Skeletal muscle cell (primary cell): ENCODE measurements at regions not wholly inside any gene's neighbourhood (a gene's known extent, or its start where the extent isn't known, plus 50 kb on each side); places are given as distances from the start of the nearest gene placed in this dataset.

ENCODE experiments used
- DNase-seq: peaks from one replicate; pipeline ENCODE4 v3.0.0-alpha.2; 2010; ENCODE audit warnings: low read depth
- H3K4me3 ChIP-seq: 2 replicates; pipeline ENCODE4 v1.5.1; 2011; ENCODE audit warnings: low read depth, mild to moderate bottlenecking, control low read depth, low read length, moderate library complexity

DNA sequence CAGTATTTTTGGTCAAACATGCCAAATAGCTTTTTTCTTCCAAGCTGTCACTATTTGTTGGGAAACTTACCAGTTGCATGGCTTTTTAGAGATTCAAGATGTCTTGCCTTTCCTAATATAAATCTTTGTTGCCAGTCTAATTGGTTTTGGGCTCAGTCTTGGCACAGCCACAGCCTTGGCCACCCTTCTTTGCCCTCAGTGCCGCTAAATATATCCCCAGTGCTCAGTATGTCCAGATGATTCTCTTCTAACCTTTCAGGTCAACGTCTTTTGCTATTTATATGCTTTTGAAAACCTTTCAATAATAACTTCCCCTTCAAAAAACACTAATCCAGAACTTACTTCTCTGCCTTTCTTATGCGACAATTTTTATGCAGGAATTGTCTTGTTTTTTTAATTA, 483.1 kb upstream of the ZFHX3 start:
- DNase-seq = no peak
- H3K4me3 ChIP-seq = no peak overlapping the region

DNA sequence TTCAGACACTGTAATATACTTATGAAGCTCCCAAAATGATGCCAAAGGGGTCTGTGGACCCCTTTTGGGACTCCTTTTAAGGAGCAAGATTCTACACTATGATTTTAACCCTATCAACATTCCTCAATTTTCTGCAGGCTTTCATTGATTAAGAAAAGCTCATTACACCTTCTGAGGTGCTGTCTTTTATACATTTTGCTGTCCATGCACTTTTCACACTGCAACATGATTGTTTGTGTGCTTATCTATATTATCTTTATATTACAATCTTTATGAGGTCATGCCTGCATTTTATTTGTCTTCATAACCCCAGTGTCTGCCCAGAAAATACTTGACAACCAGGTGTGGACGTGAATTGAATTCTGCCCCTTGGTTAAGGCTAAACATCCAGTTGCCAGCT, 482.6 kb upstream of the ZFHX3 start:
- DNase-seq = no peak

DNA sequence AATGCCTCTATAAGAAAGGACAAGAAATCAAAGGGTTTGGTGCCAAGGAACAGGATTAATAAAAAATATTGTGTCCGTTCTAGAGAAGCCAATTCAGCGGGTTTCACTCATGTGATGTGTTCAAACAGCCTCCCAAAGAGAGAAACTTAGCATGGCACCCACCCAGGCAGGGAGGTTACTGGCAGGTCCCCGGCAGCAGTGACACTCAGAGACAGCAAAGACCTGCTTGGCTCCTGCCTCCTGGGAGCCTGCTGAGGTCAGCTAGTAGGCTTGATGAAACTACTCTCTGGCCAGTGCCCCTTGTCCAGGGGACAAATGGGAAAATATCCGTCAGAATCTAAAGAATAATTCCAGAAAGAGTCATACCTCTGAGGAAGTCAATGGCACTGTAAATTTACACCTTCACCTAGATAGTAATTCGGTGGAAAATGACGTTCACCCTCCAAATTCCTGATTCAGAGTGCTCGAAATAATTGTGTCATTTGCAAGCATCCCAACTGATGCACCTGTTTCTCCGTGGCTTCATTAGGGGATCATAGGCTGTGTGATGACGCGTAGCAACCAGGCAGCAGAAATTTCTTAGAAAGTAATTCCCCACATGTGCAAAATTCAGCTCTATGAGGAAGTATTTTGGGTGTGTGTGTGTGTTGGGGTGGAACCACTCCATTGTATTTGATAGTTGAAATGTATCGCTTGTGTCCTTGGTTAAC, 481.5 kb upstream of the ZFHX3 start:
- no peak for DNase-seq
- H3K4me3 ChIP-seq = no peak overlapping the region

More for the DNA sequence above, 482.6 kb upstream of the ZFHX3 start:
- H3K4me3 ChIP-seq = no peak overlapping the region

DNA sequence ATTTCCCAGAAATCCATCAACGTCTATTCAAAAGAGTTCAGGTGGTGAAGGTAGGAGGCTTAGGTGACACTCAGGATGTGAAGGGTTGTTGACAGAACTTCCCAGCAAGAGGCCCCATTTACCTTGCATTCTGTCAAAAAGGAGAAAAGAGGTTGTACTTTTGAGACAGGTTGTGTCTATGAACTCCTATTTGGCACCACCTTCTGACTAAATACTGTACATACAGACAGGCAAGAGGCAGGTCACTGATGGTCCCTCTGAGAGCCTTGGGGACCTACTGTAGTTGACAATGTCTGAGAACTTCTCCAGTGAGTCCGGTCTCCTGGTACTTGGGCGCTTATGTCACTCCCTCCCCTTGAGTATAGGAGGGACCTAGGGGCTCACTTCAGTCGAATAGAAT, 479.3 kb upstream of the ZFHX3 start:
- H3K4me3 ChIP-seq = no peak overlapping the region
- DNase-seq = no peak

DNA sequence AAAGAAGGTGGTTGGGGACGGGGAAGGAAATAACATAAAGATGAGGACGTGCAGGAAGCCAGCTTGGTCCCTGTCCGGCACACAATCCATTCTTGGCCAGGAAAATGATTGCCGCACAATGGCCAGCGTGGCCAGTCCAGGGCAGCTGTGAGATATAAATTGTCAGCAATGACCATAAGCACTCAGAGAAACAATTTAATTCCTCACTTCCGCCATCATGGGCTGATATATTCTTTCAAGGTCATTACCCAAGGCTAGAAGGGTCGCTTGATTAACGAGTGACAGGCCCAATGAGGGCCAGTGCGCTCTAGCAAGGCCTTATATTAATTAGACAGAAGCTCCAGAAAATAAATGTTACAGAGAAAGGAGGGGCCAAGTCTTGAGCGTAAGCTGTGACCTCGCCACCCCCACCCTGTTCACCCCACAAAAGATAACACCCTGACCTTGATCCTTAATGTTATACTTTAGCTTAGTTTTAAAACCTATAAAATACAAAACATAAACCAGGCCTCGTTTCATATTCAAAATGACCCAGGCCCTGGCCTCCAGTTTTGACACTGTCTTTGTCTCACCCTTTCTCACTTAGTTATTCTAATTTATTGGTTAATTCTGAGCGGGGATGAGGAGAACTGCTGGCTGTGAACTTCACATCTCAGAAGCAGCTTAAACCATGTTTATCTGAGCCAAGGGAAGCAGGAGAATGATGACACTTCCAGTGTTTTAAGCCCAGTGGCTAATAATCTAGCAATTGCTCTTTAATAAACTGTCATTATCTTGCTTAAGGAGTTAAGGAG, 478.3 kb upstream of the ZFHX3 start:
- H3K4me3 ChIP-seq = no peak overlapping the region
- DNase-seq = no peak

DNA sequence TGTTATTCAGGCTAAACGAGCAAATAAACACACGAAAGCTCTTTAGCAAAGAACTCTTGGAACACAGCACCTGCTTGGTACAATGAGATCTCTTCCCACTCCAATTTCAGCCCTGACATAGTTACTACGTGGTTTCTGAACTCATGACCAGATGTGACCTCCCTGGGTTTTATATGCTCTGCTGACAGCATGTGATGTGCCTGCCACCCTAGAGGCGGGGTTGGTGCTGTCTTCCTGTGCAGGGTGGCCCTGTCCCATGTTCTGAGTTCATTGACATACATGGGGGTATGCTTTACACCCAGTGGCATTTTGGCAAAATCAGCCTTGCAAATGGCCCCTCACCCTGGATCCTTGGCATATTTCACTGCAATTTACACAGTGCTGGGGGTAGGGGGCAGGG, 475.3 kb upstream of the ZFHX3 start:
- DNase-seq = no peak
- no peak overlapping the region for H3K4me3 ChIP-seq

DNA sequence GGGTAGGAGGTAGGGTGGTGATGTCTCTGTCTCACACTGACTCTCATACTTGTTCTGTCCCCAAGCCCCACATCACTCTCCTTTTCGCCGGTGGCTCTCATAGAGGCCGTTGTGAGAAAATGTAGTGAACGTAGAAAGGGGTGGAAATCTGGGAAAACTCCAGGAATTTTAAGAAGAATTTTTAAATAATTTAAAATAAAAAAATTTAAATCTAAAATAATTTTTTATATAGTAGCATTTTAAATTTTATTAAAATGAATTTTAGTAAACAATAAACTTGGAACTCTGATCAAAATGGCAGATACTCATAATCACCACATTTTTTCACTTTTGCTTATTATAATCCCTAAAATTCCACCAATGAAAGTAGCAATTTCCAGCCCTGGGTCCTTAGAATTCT, 473.6 kb upstream of the ZFHX3 start:
- no peak overlapping the region for H3K4me3 ChIP-seq

DNA sequence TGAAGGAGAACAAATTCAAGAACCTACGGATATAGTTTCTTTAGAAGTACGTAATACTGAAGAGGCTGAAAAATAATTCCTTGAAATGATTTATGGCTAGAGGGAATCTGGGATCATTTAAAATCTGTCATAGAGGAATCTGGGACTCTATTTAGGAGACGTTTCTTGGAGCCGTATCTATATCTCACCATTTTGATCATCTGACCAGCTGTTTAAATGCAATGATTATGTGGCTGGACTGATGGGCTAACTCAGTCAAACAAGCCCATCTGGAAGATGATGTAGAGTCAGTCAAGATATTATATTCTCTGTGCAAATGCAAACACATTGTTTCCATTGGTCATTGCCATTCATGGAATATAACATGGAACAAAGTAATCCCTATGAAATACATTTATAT, 467.7 kb upstream of the ZFHX3 start:
- no peak for DNase-seq
- H3K4me3 ChIP-seq = no peak overlapping the region

More for the DNA sequence above, 473.6 kb upstream of the ZFHX3 start:
- no peak for DNase-seq

DNA sequence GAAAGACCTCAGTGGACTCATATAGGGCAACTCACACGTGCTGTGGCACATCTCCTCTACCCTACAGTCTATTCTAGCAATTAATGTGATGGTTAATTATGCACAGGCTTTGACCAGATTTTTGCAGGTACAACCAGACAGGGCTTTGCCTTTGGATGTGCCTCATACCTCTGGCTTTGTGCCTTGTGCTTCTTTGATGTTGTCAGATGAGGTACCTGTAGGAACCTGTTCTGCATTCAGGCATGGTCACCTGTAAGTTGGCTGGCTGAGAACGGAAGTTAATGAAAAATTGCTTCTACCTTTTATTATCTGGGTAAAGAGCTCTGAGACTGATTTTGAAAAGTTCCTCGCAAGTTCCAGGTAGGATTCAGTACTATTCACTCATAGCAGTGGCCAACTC, 462.9 kb upstream of the ZFHX3 start:
- DNase-seq = no peak
- H3K4me3 ChIP-seq = no peak overlapping the region

DNA sequence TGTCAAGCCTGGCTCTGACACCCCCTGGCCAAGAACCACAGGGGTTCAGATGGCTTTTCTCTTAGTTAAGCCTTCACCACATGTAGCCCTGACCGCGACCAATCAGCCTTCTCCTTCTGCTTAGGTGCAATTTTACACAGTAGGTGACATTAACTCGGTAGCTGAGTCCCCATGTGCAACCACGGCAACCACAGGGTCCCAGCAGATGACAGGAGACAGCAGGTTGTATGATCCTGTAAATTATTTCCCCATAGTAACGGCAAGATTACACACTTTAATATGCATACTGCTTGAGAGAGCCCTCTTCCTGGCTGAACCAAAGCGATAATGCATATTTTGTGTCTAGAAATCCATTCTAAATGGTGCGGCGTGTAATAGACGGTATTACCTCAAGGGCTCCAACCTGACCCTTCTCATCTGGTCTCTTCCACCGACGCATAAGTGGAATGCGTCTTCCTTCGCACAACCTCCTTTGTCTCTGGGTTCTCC, 458.7 kb upstream of the ZFHX3 start:
- H3K4me3 ChIP-seq = no peak overlapping the region

DNA sequence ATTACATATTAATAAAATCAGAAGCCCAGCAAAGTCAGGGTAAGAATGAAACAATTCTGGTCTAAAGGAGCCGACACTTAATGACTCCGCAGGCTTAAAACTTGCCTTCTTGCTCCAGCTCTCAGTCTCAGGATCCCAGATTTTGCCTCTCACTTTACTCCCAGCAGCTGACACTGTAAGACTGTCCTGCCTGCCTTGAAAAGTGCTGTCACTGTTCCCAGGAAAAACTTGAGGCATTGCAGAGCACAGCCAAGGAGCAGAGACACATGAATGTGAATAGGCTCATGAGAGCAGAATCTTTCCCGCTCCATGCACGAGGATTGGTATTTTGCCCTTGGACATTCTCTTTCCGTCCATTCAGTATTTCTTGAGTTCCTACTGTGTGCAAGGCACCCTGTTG, 457.6 kb upstream of the ZFHX3 start:
- no peak overlapping the region for H3K4me3 ChIP-seq
- DNase-seq = no peak

More for the DNA sequence above, 458.7 kb upstream of the ZFHX3 start:
- no peak for DNase-seq

DNA sequence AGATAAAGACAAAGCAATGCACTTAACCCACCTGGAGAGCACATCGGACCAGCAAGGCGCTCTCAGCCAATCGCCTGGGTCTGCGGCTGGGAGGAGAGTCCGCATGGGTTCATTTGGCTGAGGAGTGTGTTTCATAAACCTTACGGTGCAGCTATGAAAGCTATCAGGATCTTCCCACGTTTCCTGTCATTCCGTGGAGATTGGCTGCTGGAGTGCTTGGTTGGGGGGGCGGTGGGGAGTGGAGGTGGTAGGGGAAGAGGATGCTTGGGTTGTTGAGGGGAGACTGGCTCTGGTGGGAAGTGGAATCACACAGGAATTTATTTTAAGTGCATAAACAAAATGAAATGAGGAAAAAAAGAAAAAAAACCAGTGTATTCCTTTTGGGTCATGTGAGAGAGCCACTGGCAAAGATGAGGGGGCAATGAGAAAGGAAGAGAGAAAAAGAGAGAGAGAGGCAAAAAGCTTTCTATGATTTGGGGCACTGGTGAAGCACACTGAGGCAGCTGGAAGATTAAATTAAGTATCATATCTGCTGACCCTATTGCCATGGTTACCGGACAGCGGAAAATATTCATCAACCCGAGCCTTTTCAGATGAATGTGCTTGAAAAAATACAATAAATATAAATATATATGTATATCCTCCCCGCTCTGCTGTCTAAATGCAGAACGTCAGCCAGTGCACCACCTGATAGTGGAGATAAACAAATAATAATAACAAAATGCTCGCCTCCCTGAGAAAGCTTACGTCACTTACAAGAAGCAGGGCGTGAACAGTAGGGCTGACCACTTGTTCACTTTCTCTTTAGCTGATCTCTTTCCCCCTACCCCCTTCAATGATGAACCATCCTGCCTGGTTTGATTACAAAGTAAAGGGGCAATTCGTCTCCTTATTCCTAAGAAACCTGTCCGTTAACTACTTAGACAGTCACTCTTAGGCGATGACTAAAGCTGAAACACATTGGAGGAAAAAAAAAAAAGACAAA, 457.0 kb upstream of the ZFHX3 start:
- DNase-seq = no peak
- no peak overlapping the region for H3K4me3 ChIP-seq

DNA sequence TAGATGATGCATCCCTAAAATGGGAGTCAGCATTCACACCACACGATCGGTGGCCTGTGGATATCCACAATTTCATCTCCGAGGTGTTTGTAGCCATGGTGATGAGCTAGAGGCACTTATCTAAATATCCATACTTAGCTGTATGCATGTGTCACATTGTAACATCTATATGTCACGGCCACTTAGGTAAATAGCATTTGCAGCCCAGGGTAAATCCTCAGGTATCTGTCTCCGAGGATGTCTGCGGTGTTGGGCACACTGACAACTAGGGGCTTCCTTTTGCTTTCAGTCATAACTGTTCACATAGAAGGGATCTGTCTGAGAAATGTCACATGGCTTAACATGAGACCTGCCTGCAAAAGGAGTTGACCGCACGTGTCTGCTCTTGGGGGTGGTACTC, 455.2 kb upstream of the ZFHX3 start:
- H3K4me3 ChIP-seq = no peak overlapping the region
- no peak for DNase-seq

DNA sequence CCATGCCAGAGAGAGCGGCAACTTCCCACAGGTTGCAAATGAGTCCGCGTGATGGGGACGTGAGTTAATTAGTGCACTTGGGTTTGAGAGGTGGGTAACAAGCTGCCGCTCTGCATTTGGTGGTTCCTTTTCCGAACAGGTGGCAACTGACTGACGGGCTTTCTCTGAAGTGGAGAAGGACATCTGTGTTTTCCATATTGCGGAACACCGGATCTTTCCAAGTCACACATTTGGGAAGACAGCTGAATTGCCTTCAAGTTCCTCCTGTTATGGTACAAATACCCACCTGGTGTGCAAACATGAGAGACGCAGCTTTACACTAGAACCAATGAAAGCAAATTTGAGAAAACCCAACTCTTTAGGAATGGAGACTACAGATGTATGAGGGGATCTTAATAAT, 451.3 kb upstream of the ZFHX3 start:
- no peak overlapping the region for H3K4me3 ChIP-seq
- DNase-seq = no peak

DNA sequence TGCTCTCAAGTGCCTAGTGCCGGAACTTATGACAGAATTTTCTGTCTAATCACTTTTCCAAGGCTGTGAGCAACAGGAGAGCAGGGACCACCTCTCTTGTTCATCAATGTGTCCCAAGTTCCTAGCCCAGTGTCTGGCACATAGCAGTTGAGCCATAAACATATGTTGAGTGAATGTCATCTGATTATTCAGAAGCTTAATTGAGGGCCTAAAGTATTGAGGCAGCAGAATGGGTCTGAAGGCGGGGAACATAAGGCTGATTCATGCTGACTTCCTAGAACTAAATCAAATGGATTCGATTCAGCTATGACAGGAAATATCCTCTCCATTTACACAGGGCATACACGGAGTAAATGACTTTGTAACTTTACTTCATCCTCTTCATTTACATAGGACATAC, 438.0 kb upstream of the ZFHX3 start:
- DNase-seq = no peak
- no peak overlapping the region for H3K4me3 ChIP-seq

DNA sequence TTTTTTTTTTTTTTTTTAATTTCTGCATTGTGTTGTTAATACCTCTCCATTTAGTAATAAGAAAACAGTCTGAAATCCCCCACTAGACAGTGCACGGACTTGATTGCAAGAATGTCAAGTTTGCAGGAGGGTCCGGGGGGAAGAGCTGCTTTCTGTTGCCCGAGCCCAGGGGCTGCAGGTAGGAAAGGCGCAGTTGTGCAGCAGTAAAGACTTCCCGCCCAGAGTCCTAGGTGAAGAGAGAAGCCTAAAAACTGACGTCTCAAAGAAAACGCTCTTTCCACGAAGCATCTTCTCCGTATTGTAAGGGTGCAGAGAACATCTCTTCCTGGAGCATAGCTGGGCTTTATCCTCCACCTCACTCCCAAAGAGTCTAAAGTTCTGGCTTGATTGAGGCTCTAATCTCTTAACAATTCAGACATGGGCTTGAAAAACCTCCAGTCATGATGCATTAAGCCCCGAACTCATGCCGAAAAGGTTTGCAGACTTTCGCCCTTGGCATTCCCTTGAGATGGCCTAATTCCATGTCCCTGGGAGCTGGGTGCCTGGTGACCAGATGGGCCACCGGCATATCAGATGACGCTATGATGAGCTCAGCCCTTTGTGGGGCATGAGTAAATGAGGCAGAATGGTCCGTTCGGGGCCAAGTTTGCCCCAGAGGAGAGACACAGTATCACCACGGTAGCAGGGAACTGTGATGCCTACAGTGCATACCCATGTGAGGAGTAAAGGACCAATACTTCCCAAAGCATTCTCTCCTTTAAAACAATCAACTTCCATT, 436.2 kb upstream of the ZFHX3 start:
- H3K4me3 ChIP-seq = no peak overlapping the region
- no peak for DNase-seq

DNA sequence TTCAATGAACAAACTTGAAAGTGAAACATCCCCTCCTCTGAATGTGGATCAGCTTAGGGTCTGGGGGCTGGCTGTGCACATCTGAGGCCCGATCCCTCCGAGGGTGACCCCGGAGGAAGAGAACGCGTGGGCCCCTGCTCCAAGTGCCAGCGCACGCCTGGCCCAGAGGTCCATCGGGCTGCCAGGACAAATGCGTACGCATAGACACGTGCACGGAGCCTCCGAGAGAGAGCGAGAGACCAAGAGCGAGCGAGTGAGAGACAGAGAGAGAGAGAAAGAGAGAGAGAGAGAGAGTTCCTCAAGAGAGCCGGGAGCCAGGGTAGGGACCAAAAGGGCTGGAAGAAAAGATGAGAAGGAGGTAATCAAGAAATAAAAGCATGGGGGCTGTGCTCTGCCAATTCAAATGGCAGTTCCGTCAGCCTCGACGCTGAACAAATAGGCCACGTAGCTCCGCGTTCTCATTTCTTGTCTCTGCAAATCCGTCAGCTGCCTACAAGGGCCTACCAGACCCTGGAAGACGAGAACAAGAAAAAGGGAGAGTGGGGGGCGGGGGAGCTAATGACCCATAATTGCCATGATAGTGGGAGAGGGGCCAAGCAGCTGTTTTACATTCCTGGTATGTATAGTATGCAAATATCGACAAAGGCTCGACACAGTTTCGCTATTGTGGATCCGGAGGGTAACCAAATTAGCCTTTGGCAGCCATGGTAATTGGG, 435.3 kb upstream of the ZFHX3 start:
- H3K4me3 ChIP-seq = no peak overlapping the region
- no peak for DNase-seq

DNA sequence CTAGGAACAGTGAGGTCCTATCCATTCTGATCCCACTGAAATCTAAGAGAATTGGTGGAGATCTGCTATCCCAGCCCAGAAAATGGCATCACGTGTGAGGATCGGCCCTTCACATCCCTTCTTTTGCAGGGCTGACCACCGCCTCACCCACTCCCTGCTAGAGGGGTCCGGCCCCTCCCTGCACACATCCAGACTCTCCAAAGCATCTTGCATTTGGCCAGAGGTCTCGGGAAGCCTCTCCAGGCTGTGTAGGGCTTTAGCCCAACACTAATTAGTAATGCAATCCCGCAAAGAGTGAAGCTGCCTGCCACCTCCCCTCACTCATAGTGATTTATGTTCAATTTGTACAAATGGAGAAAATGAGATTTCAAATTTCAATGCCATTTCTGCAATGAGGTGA, 434.4 kb upstream of the ZFHX3 start:
- H3K4me3 ChIP-seq = no peak overlapping the region
- DNase-seq = no peak

DNA sequence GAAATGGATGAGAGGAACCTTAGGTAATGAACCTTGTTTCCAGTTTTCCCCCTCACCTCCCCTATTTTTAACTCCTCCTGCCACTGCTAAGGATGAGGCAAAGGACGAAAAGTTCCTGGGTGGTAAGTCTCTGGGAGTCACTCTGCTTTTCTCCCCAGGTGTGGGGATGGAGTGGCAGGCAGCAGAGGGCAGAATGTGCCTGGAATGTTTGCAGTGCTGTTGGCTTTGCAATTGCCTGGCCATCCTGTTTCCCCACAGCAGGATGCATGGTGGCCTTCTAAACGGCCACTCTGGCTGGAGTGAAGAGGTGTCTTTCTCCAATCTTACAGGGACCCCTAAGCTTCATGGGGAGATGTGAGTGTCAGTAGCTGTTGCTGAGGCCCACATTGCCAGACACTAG, 432.5 kb upstream of the ZFHX3 start:
- H3K4me3 ChIP-seq = no peak overlapping the region
- no peak for DNase-seq
